Upper lobe of left lung (tissue), 6 donors: ENCODE measurements at regions not wholly inside any gene's neighbourhood (a gene's known extent, or its start where the extent isn't known, plus 50 kb on each side); places are given as distances from the start of the nearest gene placed in this dataset.

ENCODE experiments used
- ATAC-seq, 2 donors: fragments of 200-7000 bp; cut with Tn5 transposase; one replicate each; pipeline ENCODE4 v1.9.1; 2022; ENCODE audit warnings: mild to moderate bottlenecking in 2 of 2, moderate library complexity in 2 of 2; ENCODE audit not compliant: low FRiP score in 2 of 2
- DNase-seq, 2 donors: peaks; one replicate each; pipeline ENCODE4 v3.0.0-alpha.2; 2019 to 2020
- H3K27ac ChIP-seq, 4 donors: fragments of 200-600 bp; sonication (generic); one replicate each; pipeline ENCODE4 v1.5.1; 2016 to 2019
- H3K27me3 ChIP-seq, 4 donors: fragments of 200-600 bp; sonication (generic); one replicate each; pipeline ENCODE4 v1.5.1; 2017 to 2019
- H3K36me3 ChIP-seq, 4 donors: fragments of 200-600 bp; sonication (generic); one replicate each; pipeline ENCODE4 v1.5.1; 2016 to 2019
- H3K4me1 ChIP-seq, 4 donors: fragments of 200-600 bp; sonication (generic); one replicate each; pipeline ENCODE4 v1.5.1; 2018 to 2019
- H3K4me3 ChIP-seq, 4 donors: fragments of 200-600 bp; sonication (generic); one replicate each; pipeline ENCODE4 v1.5.1; 2017 to 2019; ENCODE audit warnings: mild to moderate bottlenecking in 2 of 4, moderate library complexity in 1 of 4
- H3K9me3 ChIP-seq, 4 donors: fragments of 200-600 bp; sonication (generic); one replicate each; pipeline ENCODE4 v1.5.1; 2018 to 2019
- CTCF ChIP-seq, 6 experiments: fragments of 450-650 bp in 4 of 6; fragments of 200-600 bp in 2 of 6; sonication (generic) in 2 of 6; IDR thresholded peaks; one replicate each; pipeline ENCODE4 v1.5.1; 2016 to 2019; ENCODE audit warnings: antibody characterized with exemption in 6 of 6
- EP300 ChIP-seq, 4 donors: sonication (generic); formaldehyde crosslinking; IDR thresholded peaks; one replicate each; pipeline ENCODE4 v1.5.1; 2017; ENCODE audit warnings: antibody characterized with exemption in 4 of 4, control low read depth in 2 of 4
- POLR2A ChIP-seq, 4 donors: fragments of 450-650 bp; IDR thresholded peaks; one replicate each; pipeline ENCODE4 v1.5.1; 2016 to 2017; ENCODE audit warnings: antibody characterized with exemption in 4 of 4, mild to moderate bottlenecking in 2 of 4
- POLR2AphosphoS5 ChIP-seq, 2 donors: sonication (generic); formaldehyde crosslinking; IDR thresholded peaks; one replicate each; pipeline ENCODE4 v1.5.1; 2017; ENCODE audit warnings: antibody characterized with exemption in 2 of 2
- WGBS, 2 donors: methylation state at CpG; one replicate each; pipeline ENCODE4 v1.1.5; 2017 to 2018; 5-methylcytosine and 5-hydroxymethylcytosine counted together
- donor health status: DM: no; HTN: no; CAD: no; lungs with moderate emphysema.
- donor health status: DM: no; HTN: yes; CAD: no; lungs with severe emphysema.

GRCh38 chr3:18892756-18893155 is 255.6 kb upstream of the KCNH8 start:
- H3K9me3 ChIP-seq = no peaks in the 10 kb centered on the region
- no peaks in the 10 kb centered on the region for H3K36me3 ChIP-seq
- no peaks in the 10 kb centered on the region for H3K27me3 ChIP-seq
- H3K27ac ChIP-seq = no peak overlapping the region
- no peak for DNase-seq
- WGBS, 2 donors = 67 to 69% methylated on average over 1 of the region's 1 CpG
- no peak for TF ChIP-seq CTCF (IDR thresholded peaks at IDR 0.05)
- no peak for TF ChIP-seq POLR2A (IDR thresholded peaks at IDR 0.05)
- no peak for ATAC-seq
- no peak overlapping the region for H3K4me3 ChIP-seq
- H3K4me1 ChIP-seq = no peaks in the 10 kb centered on the region

- ATAC-seq (no peak), DNase-seq (no peak)
- Histone ChIP-seq H3K4me1 (no peaks in the 10 kb centered on the region), H3K9me3 (no peaks in the 10 kb centered on the region), H3K36me3 (no peaks in the 10 kb centered on the region), H3K4me3 (no peak overlapping the region), H3K27me3 (no peaks in the 10 kb centered on the region), H3K27ac (no peak overlapping the region)
- TF ChIP-seq EP300 (IDR thresholded peaks at IDR 0.05) (no peak), POLR2A (IDR thresholded peaks at IDR 0.05) (no peak), POLR2AphosphoS5 (IDR thresholded peaks at IDR 0.05) (no peak), CTCF (IDR thresholded peaks at IDR 0.05) (no peak)
- WGBS, 2 donors = 83 to 100% methylated on average over 2 of the region's 2 CpGs
Observed at GRCh38 chr3:18892047-18892446, 256.3 kb upstream of the KCNH8 start.

GRCh38 chr3:18891641-18892040 is 256.7 kb upstream of the KCNH8 start:
- WGBS, 2 donors = 64 to 69% methylated on average over 6 of the region's 6 CpGs
- H3K27me3 ChIP-seq = no peaks in the 10 kb centered on the region
- no peaks in the 10 kb centered on the region for H3K9me3 ChIP-seq
- no peak for TF ChIP-seq POLR2A (IDR thresholded peaks at IDR 0.05)
- no peak for TF ChIP-seq POLR2AphosphoS5 (IDR thresholded peaks at IDR 0.05)
- TF ChIP-seq CTCF (IDR thresholded peaks at IDR 0.05) = no peak
- TF ChIP-seq EP300 (IDR thresholded peaks at IDR 0.05) = no peak
- H3K36me3 ChIP-seq = no peaks in the 10 kb centered on the region
- no peaks in the 10 kb centered on the region for H3K4me1 ChIP-seq
- no peak for DNase-seq
- ATAC-seq = no peak
- H3K27ac ChIP-seq = no peak overlapping the region
- H3K4me3 ChIP-seq = no peak overlapping the region

GRCh38 chr3:18890449-18890848 is 257.9 kb upstream of the KCNH8 start:
- H3K9me3 ChIP-seq = no peaks in the 10 kb centered on the region
- no peak for TF ChIP-seq EP300 (IDR thresholded peaks at IDR 0.05)
- no peak for TF ChIP-seq POLR2A (IDR thresholded peaks at IDR 0.05)
- TF ChIP-seq POLR2AphosphoS5 (IDR thresholded peaks at IDR 0.05) = no peak
- TF ChIP-seq CTCF (IDR thresholded peaks at IDR 0.05) = no peak
- H3K36me3 ChIP-seq = no peaks in the 10 kb centered on the region
- H3K4me3 ChIP-seq = no peak overlapping the region
- WGBS, 2 donors = 78 to 80% methylated on average over 3 of the region's 3 CpGs
- no peaks in the 10 kb centered on the region for H3K27me3 ChIP-seq
- H3K4me1 ChIP-seq = no peaks in the 10 kb centered on the region
- DNase-seq (no peak), ATAC-seq (no peak)
- H3K27ac ChIP-seq = no peak overlapping the region

- ATAC-seq (no peak), DNase-seq (no peak)
- 47 to 51% methylated on average over 3 of the region's 3 CpGs for WGBS, 2 donors
Observed at GRCh38 chr3:18888819-18889218, 259.5 kb upstream of the KCNH8 start.

More at GRCh38 chr3:18888819-18889218, 259.5 kb upstream of the KCNH8 start:
- no peaks in the 10 kb centered on the region for H3K36me3 ChIP-seq
- H3K4me3 ChIP-seq = no peak overlapping the region
- H3K27ac ChIP-seq = no peak overlapping the region
- no peaks in the 10 kb centered on the region for H3K9me3 ChIP-seq
- no peaks in the 10 kb centered on the region for H3K27me3 ChIP-seq
- no peaks in the 10 kb centered on the region for H3K4me1 ChIP-seq
- TF ChIP-seq CTCF (IDR thresholded peaks at IDR 0.05) = no peak
- no peak for TF ChIP-seq EP300 (IDR thresholded peaks at IDR 0.05)
- TF ChIP-seq POLR2AphosphoS5 (IDR thresholded peaks at IDR 0.05) = no peak
- no peak for TF ChIP-seq POLR2A (IDR thresholded peaks at IDR 0.05)
